Liver (tissue), 8 donors: ENCODE measurements at regions not wholly inside any gene's neighbourhood (a gene's known extent, or its start where the extent isn't known, plus 50 kb on each side); places are given as distances from the start of the nearest gene placed in this dataset.

ENCODE experiments used
- DNase-seq: peaks from one replicate; pipeline ENCODE4 v3.0.0-alpha.2; 2017; ENCODE audit warnings: low spot score
- H3K27ac ChIP-seq, 2 donors: one replicate each; pipeline ENCODE4 v1.7.0; 2013; ENCODE audit warnings: inconsistent platforms in 2 of 2, low read length in 2 of 2, control low read depth in 1 of 2, low read depth in 1 of 2, mild to moderate bottlenecking in 1 of 2
- H3K27me3 ChIP-seq, 4 donors: one replicate each; pipeline versions ENCODE4 v1.6.1 to v1.7.0; 2013; ENCODE audit warnings: low read length in 3 of 4, inconsistent platforms in 1 of 4, mild to moderate bottlenecking in 1 of 4, moderate library complexity in 1 of 4; ENCODE audit not compliant: control insufficient read depth in 4 of 4, insufficient read depth in 4 of 4
- H3K36me3 ChIP-seq, 4 donors: one replicate each; pipeline versions ENCODE4 v1.6.1 to v1.7.0; 2013; ENCODE audit warnings: low read length in 3 of 4, mild to moderate bottlenecking in 3 of 4, low read depth in 1 of 4, moderate library complexity in 1 of 4; ENCODE audit not compliant: control insufficient read depth in 4 of 4, insufficient read depth in 3 of 4
- H3K4me1 ChIP-seq, 4 donors: one replicate each; pipeline versions ENCODE4 v1.6.1 to v1.7.0; 2013; ENCODE audit warnings: low read length in 3 of 4, mild to moderate bottlenecking in 3 of 4, moderate library complexity in 1 of 4; ENCODE audit not compliant: control insufficient read depth in 4 of 4, insufficient read depth in 4 of 4
- H3K4me3 ChIP-seq, 3 donors: one replicate each; pipeline versions ENCODE4 v1.6.1 to v1.7.0; 2013; ENCODE audit warnings: low read length in 3 of 3, control low read depth in 1 of 3, low read depth in 1 of 3, mild to moderate bottlenecking in 1 of 3
- H3K9ac ChIP-seq, 2 donors: one replicate each; pipeline ENCODE4 v1.7.0; 2013; ENCODE audit warnings: low read length in 2 of 2, mild to moderate bottlenecking in 2 of 2, moderate library complexity in 2 of 2, control low read depth in 1 of 2, low read depth in 1 of 2
- H3K9me3 ChIP-seq, 4 donors: one replicate each; pipeline versions ENCODE4 v1.6.1 to v1.7.0; 2013; ENCODE audit warnings: low read length in 3 of 4; ENCODE audit not compliant: control insufficient read depth in 4 of 4
- JUND ChIP-seq, 2 donors: IDR thresholded peaks; 2 replicates each; pipeline ENCODE4 v1.6.1; 2016; ENCODE audit warnings: antibody characterized with exemption in 2 of 2
- NR2F2 ChIP-seq: IDR thresholded peaks from 2 replicates; pipeline ENCODE4 v1.6.1; 2016; ENCODE audit warnings: antibody characterized with exemption
- RAD21 ChIP-seq, 2 donors: IDR thresholded peaks; 2 replicates each; pipeline ENCODE4 v1.6.1; 2016; ENCODE audit warnings: antibody characterized with exemption in 2 of 2, mild to moderate bottlenecking in 2 of 2
- RXRA ChIP-seq, 2 donors: IDR thresholded peaks; 2 replicates each; pipeline ENCODE4 v1.6.1; 2017 to 2018; ENCODE audit warnings: antibody characterized with exemption in 2 of 2, mild to moderate bottlenecking in 1 of 2
- SP1 ChIP-seq: IDR thresholded peaks from 2 replicates; pipeline ENCODE4 v1.6.1; 2018; ENCODE audit warnings: antibody characterized with exemption, mild to moderate bottlenecking
- YY1 ChIP-seq: IDR thresholded peaks from 2 replicates; pipeline ENCODE4 v1.6.1; 2016; ENCODE audit warnings: antibody characterized with exemption, mild to moderate bottlenecking
- WGBS: extraction: QIAGEN DNeasy Blood & Tissue Kit; methylation state at CpG from one replicate; pipeline ENCODE4 v1.1.7; 2013; 5-methylcytosine and 5-hydroxymethylcytosine counted together
- TF ChIP-seq, protein P1 (sequence below): IDR thresholded peaks from 2 replicates; pipeline ENCODE4 v1.6.1; 2016; ENCODE audit warnings: antibody characterized with exemption, mild to moderate bottlenecking
- TF ChIP-seq, protein P2 (sequence below): fragments of 150-350 bp; IDR thresholded peaks from 2 replicates; pipeline ENCODE4 v1.5.1; 2017; ENCODE audit warnings: improper control_type of control experiment, low read depth, low read length; ENCODE audit not compliant: missing input control
- donor health status: healthy.
- donor health status: healthy.
- donor health status: healthy.
- donor health status: healthy.
- donor health status: healthy.

DNA sequence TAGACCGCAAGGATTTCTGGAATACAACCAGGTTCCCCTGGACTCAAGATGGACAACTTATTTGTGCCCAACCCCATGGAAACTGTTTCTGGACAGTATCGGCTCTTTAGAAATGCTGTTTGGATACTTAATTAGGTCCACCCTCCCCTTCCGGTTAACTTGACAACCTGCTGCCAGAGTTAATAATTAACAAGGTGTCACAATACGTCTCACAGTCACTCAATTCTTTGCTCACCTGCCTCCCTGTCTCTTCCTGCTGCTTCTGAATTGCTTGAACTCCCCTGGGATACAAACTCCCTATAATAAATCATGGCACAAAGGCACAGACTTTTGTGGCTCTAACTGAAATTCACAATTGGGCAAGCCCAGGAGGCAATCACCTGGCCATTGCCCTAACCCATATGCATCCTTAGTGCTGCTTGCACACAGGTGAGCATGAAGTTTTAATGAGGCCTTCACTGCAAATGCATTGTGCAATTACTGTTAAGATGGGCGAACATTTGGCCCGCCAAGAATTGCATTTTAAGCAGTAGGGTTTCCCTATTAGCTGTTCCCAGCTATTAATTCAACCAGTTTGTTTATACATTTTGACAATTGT, 504.4 kb upstream of the NOX3 start:
- TF ChIP-seq JUND (IDR thresholded peaks at IDR 0.05): no peak

DNA sequence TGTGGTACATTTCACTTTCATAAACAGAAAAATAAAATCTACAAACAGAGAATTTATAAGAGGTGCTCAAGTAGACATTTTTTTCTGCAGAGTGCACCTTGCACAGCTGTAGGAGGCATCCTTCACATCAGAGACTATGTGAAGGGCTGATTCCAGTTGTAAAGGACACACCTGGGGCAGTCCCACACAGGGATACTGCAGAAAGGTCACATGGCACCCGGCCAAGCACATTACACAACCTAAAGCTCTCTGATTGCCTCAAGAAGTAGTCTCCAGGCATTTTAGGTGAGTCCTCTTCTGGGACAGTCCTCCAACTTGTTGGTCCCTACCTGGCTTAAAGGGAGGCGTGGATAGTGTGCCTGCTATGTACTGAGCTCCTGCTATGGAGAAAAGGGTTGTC, 502.9 kb upstream of the NOX3 start:
- Histone ChIP-seq H3K9ac (no peak overlapping the region), H3K27me3 (peaks cover 0 to 2% (median 0%) of the 10 kb centered on the region in 4 donors), H3K36me3 (no peaks in the 10 kb centered on the region), H3K27ac (no peak overlapping the region), H3K9me3 (no peaks in the 10 kb centered on the region), H3K4me1 (no peaks in the 10 kb centered on the region), H3K4me3 (no peak overlapping the region)
- DNase-seq: no peak
- no peak for TF ChIP-seq SP1
- TF ChIP-seq RXRA (IDR thresholded peaks at IDR 0.05): no peak
- TF ChIP-seq, protein P1, sequence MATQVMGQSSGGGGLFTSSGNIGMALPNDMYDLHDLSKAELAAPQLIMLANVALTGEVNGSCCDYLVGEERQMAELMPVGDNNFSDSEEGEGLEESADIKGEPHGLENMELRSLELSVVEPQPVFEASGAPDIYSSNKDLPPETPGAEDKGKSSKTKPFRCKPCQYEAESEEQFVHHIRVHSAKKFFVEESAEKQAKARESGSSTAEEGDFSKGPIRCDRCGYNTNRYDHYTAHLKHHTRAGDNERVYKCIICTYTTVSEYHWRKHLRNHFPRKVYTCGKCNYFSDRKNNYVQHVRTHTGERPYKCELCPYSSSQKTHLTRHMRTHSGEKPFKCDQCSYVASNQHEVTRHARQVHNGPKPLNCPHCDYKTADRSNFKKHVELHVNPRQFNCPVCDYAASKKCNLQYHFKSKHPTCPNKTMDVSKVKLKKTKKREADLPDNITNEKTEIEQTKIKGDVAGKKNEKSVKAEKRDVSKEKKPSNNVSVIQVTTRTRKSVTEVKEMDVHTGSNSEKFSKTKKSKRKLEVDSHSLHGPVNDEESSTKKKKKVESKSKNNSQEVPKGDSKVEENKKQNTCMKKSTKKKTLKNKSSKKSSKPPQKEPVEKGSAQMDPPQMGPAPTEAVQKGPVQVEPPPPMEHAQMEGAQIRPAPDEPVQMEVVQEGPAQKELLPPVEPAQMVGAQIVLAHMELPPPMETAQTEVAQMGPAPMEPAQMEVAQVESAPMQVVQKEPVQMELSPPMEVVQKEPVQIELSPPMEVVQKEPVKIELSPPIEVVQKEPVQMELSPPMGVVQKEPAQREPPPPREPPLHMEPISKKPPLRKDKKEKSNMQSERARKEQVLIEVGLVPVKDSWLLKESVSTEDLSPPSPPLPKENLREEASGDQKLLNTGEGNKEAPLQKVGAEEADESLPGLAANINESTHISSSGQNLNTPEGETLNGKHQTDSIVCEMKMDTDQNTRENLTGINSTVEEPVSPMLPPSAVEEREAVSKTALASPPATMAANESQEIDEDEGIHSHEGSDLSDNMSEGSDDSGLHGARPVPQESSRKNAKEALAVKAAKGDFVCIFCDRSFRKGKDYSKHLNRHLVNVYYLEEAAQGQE: no peak
- TF ChIP-seq YY1: no peak
- TF ChIP-seq RAD21 (IDR thresholded peaks at IDR 0.05): no peak
- TF ChIP-seq, protein P2, sequence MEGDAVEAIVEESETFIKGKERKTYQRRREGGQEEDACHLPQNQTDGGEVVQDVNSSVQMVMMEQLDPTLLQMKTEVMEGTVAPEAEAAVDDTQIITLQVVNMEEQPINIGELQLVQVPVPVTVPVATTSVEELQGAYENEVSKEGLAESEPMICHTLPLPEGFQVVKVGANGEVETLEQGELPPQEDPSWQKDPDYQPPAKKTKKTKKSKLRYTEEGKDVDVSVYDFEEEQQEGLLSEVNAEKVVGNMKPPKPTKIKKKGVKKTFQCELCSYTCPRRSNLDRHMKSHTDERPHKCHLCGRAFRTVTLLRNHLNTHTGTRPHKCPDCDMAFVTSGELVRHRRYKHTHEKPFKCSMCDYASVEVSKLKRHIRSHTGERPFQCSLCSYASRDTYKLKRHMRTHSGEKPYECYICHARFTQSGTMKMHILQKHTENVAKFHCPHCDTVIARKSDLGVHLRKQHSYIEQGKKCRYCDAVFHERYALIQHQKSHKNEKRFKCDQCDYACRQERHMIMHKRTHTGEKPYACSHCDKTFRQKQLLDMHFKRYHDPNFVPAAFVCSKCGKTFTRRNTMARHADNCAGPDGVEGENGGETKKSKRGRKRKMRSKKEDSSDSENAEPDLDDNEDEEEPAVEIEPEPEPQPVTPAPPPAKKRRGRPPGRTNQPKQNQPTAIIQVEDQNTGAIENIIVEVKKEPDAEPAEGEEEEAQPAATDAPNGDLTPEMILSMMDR: no peak
- TF ChIP-seq JUND (IDR thresholded peaks at IDR 0.05): no peak
- WGBS: 59% methylated on average over 2 of the region's 2 CpGs

More for the DNA sequence above, 504.4 kb upstream of the NOX3 start:
- DNase-seq: no peak
- no peaks in the 10 kb centered on the region for H3K27me3 ChIP-seq
- WGBS: 59% methylated on average over 6 of the region's 6 CpGs
- H3K36me3 ChIP-seq: no peaks in the 10 kb centered on the region
- no peak overlapping the region for H3K27ac ChIP-seq
- no peaks in the 10 kb centered on the region for H3K9me3 ChIP-seq
- H3K4me3 ChIP-seq: no peak overlapping the region
- H3K4me1 ChIP-seq: no peaks in the 10 kb centered on the region
- no peak overlapping the region for H3K9ac ChIP-seq

DNA sequence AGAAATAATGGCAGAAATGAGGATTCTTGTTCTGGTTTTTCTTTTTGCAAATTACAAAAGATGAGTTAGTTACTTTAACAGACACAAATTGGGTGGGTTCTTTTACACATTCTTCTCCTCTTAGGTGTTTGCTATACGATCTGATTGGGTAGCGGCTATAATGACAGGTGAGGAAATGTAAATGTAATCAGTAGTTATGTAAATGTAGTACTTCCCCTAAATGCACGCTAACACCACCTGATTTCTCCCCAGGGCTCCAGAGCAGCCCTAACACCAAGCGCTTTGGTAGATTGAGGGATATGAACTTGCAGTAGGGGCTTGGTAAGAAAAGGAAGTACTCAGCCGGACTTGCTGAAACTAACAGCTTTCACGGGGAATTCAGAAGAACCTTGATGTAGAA, 499.4 kb upstream of the NOX3 start:
- H3K9me3 ChIP-seq: no peaks in the 10 kb centered on the region
- H3K4me1 ChIP-seq: no peaks in the 10 kb centered on the region
- 64% methylated on average over 6 of the region's 6 CpGs for WGBS
- H3K27me3 ChIP-seq: peaks cover 0 to 2% (median 0%) of the 10 kb centered on the region in 4 donors
- H3K27ac ChIP-seq: no peak overlapping the region
- no peaks in the 10 kb centered on the region for H3K36me3 ChIP-seq
- H3K9ac ChIP-seq: no peak overlapping the region
- no peak for DNase-seq
- H3K4me3 ChIP-seq: no peak overlapping the region
- no peak for TF ChIP-seq NR2F2
